C4-2B (cell line): ENCODE measurements at regions not wholly inside any gene's neighbourhood (a gene's known extent, or its start where the extent isn't known, plus 50 kb on each side); places are given as distances from the start of the nearest gene placed in this dataset.

Source experiments
- CTCF ChIP-seq: fragments of 450-650 bp; conservative IDR thresholded peaks from 2 replicates; pipeline ENCODE4 v1.5.1; 2017; ENCODE audit warnings: mild to moderate bottlenecking
- ZFX ChIP-seq: fragments of 450-650 bp; IDR thresholded peaks from 2 replicates; pipeline ENCODE4 v1.6.1; 2017

GRCh38 chr13:69485991-69486592 is 621.5 kb upstream of the ATXN8OS start:
- TF ChIP-seq CTCF, result no peak
- no peak for TF ChIP-seq ZFX
